Stimulated activated naive CD8-positive, alpha-beta T cell treated with anti-CD3 and anti-CD28 coated beads, Interleukin-15, Interleukin-2, amounts not matched to agents 100 ng/mL and 50 ng/mL, for 24 hours (primary cell): ENCODE measurements at regions not wholly inside any gene's neighbourhood (a gene's known extent, or its start where the extent isn't known, plus 50 kb on each side); places are given as distances from the start of the nearest gene placed in this dataset.
"Not testable (repeated sequence)": the region's sequence is repeated elsewhere in the genome, so short reads cannot be mapped to it uniquely, and the experiment has no call there.

ENCODE experiments used
- H3K27ac Mint-ChIP-seq: one replicate; pipeline ENCODE4 v1.8.0; 2021; ENCODE audit warnings: mild to moderate bottlenecking, mixed read lengths
- H3K27me3 Mint-ChIP-seq: one replicate; pipeline ENCODE4 v1.8.0; 2021; ENCODE audit warnings: mixed read lengths
- H3K36me3 Mint-ChIP-seq: one replicate; pipeline ENCODE4 v1.8.0; 2021; ENCODE audit warnings: low read depth, mixed read lengths
- H3K4me1 Mint-ChIP-seq: one replicate; pipeline ENCODE4 v1.8.0; 2021; ENCODE audit warnings: low read depth, mixed read lengths
- H3K4me3 Mint-ChIP-seq: one replicate; pipeline ENCODE4 v1.8.0; 2021; ENCODE audit warnings: mild to moderate bottlenecking, mixed read lengths
- H3K9me3 Mint-ChIP-seq: one replicate; pipeline ENCODE4 v1.8.0; 2021; ENCODE audit warnings: mixed read lengths

- Mint-ChIP-seq H3K4me1 (peaks cover 7% of the 10 kb centered on the region), H3K27me3 (no peaks in the 10 kb centered on the region), H3K9me3 (peaks cover 8% of the 10 kb centered on the region), H3K27ac (no peak overlapping the region), H3K4me3 (no peak overlapping the region), H3K36me3 (no peaks in the 10 kb centered on the region)
Observed at GRCh38 chr6:11885159-11885558, 106.6 kb upstream of the ADTRP start.

- not testable (repeated sequence) for H3K4me1 Mint-ChIP-seq, H3K27ac Mint-ChIP-seq, H3K4me3 Mint-ChIP-seq, H3K27me3 Mint-ChIP-seq, H3K36me3 Mint-ChIP-seq
- H3K9me3 Mint-ChIP-seq, result peaks cover 13% of the 10 kb centered on the region
Observed at GRCh38 chr6:11883471-11883870, 104.9 kb upstream of the ADTRP start.

- not testable (repeated sequence) for H3K27me3 Mint-ChIP-seq, H3K4me1 Mint-ChIP-seq, H3K4me3 Mint-ChIP-seq, H3K36me3 Mint-ChIP-seq, H3K27ac Mint-ChIP-seq
- H3K9me3 Mint-ChIP-seq, result peaks cover 13% of the 10 kb centered on the region
Observed at GRCh38 chr6:11880156-11880555, 101.6 kb upstream of the ADTRP start.

GRCh38 chr6:11878735-11879134 lies 100.1 kb upstream of the ADTRP start:
- Mint-ChIP-seq H3K4me1 (no peaks in the 10 kb centered on the region), H3K36me3 (no peaks in the 10 kb centered on the region), H3K9me3 (peaks cover 10% of the 10 kb centered on the region), H3K27me3 (no peaks in the 10 kb centered on the region), H3K27ac (no peak overlapping the region), H3K4me3 (no peak overlapping the region)

- H3K4me3 Mint-ChIP-seq, result no peak overlapping the region
- H3K36me3 Mint-ChIP-seq, result no peaks in the 10 kb centered on the region
- H3K9me3 Mint-ChIP-seq, result peaks cover 10% of the 10 kb centered on the region
- no peak overlapping the region for H3K27ac Mint-ChIP-seq
- H3K27me3 Mint-ChIP-seq, result no peaks in the 10 kb centered on the region
- no peaks in the 10 kb centered on the region for H3K4me1 Mint-ChIP-seq
Observed at GRCh38 chr6:11878029-11878428, 99.4 kb upstream of the ADTRP start.

GRCh38 chr6:11876934-11877433 lies 98.4 kb upstream of the ADTRP start:
- Mint-ChIP-seq H3K36me3 (no peaks in the 10 kb centered on the region), H3K27ac (no peak overlapping the region), H3K27me3 (no peaks in the 10 kb centered on the region), H3K9me3 (peaks cover 10% of the 10 kb centered on the region), H3K4me3 (no peak overlapping the region), H3K4me1 (no peaks in the 10 kb centered on the region)

- no peak overlapping the region for H3K27ac Mint-ChIP-seq
- H3K4me3 Mint-ChIP-seq, result no peak overlapping the region
- H3K27me3 Mint-ChIP-seq, result no peaks in the 10 kb centered on the region
- H3K4me1 Mint-ChIP-seq, result no peaks in the 10 kb centered on the region
- H3K9me3 Mint-ChIP-seq, result peaks cover 6% of the 10 kb centered on the region
- H3K36me3 Mint-ChIP-seq, result no peaks in the 10 kb centered on the region
Observed at GRCh38 chr6:11875325-11876109, 96.9 kb upstream of the ADTRP start.

GRCh38 chr6:11869672-11870340 lies 91.2 kb upstream of the ADTRP start:
- no peak overlapping the region for H3K4me3 Mint-ChIP-seq
- no peaks in the 10 kb centered on the region for H3K27me3 Mint-ChIP-seq
- no peaks in the 10 kb centered on the region for H3K4me1 Mint-ChIP-seq
- H3K27ac Mint-ChIP-seq, result no peak overlapping the region
- H3K36me3 Mint-ChIP-seq, result no peaks in the 10 kb centered on the region
- H3K9me3 Mint-ChIP-seq, result peaks cover 3% of the 10 kb centered on the region

- Mint-ChIP-seq H3K36me3 (no peaks in the 10 kb centered on the region), H3K9me3 (peaks cover 7% of the 10 kb centered on the region), H3K4me1 (no peaks in the 10 kb centered on the region), H3K27me3 (no peaks in the 10 kb centered on the region), H3K27ac (no peak overlapping the region), H3K4me3 (no peak overlapping the region)
Observed at GRCh38 chr6:11868392-11868791, 89.8 kb upstream of the ADTRP start.

- Mint-ChIP-seq H3K4me3 (no peak overlapping the region), H3K27ac (no peak overlapping the region), H3K4me1 (no peaks in the 10 kb centered on the region), H3K27me3 (no peaks in the 10 kb centered on the region), H3K9me3 (peaks cover 7% of the 10 kb centered on the region), H3K36me3 (no peaks in the 10 kb centered on the region)
Observed at GRCh38 chr6:11865680-11866300, 87.2 kb upstream of the ADTRP start.

- Mint-ChIP-seq H3K27me3 (no peaks in the 10 kb centered on the region), H3K9me3 (no peaks in the 10 kb centered on the region), H3K4me3 (no peak overlapping the region), H3K27ac (no peak overlapping the region), H3K36me3 (no peaks in the 10 kb centered on the region), H3K4me1 (peaks cover 9% of the 10 kb centered on the region)
Observed at GRCh38 chr6:11858439-11858838, 79.8 kb upstream of the ADTRP start.

GRCh38 chr6:11855743-11856142 lies 77.1 kb upstream of the ADTRP start:
- Mint-ChIP-seq H3K9me3 (no peaks in the 10 kb centered on the region), H3K27ac (no peak overlapping the region), H3K4me1 (peaks cover 9% of the 10 kb centered on the region), H3K4me3 (no peak overlapping the region), H3K27me3 (no peaks in the 10 kb centered on the region), H3K36me3 (no peaks in the 10 kb centered on the region)

- Mint-ChIP-seq H3K4me3 (no peak overlapping the region), H3K27me3 (no peaks in the 10 kb centered on the region), H3K4me1 (peaks cover 9% of the 10 kb centered on the region), H3K9me3 (no peaks in the 10 kb centered on the region), H3K27ac (no peak overlapping the region), H3K36me3 (no peaks in the 10 kb centered on the region)
Observed at GRCh38 chr6:11854408-11855165, 76.0 kb upstream of the ADTRP start.

- Mint-ChIP-seq H3K27ac (no peak overlapping the region), H3K9me3 (no peaks in the 10 kb centered on the region), H3K4me1 (peaks cover 9% of the 10 kb centered on the region), H3K4me3 (no peak overlapping the region), H3K27me3 (no peaks in the 10 kb centered on the region), H3K36me3 (no peaks in the 10 kb centered on the region)
Observed at GRCh38 chr6:11853678-11854407, 75.2 kb upstream of the ADTRP start.
